HG03432 (cell line): ENCODE measurements at regions not wholly inside any gene's neighbourhood (a gene's known extent, or its start where the extent isn't known, plus 50 kb on each side); places are given as distances from the start of the nearest gene placed in this dataset.

Experiments used
- ATAC-seq: cut with Tn5 transposase; IDR thresholded peaks from one replicate; pipeline ENCODE4 v1.9.1; 2021; ENCODE audit warnings: mild to moderate bottlenecking, moderate library complexity; ENCODE audit not compliant: unreplicated experiment

- no peak for ATAC-seq
Observed at GRCh38 chr1:88407248-88407647, 276.8 kb upstream of the PKN2 start.

- ATAC-seq = no peak
Observed at GRCh38 chr1:88421997-88422396, 262.1 kb upstream of the PKN2 start.

GRCh38 chr1:88433556-88433955, 250.5 kb upstream of the PKN2 start:
- no peak for ATAC-seq

GRCh38 chr1:88434836-88435235, 249.2 kb upstream of the PKN2 start:
- no peak for ATAC-seq

GRCh38 chr1:88441022-88441421, 243.1 kb upstream of the PKN2 start:
- ATAC-seq = no peak

GRCh38 chr1:88451856-88452255, 232.2 kb upstream of the PKN2 start:
- ATAC-seq = no peak

GRCh38 chr1:88453295-88453694, 230.8 kb upstream of the PKN2 start:
- ATAC-seq = no peak

- ATAC-seq = no peak
Observed at GRCh38 chr1:88454781-88455180, 229.3 kb upstream of the PKN2 start.

GRCh38 chr1:88455621-88456256, 228.3 kb upstream of the PKN2 start:
- ATAC-seq = no peak

GRCh38 chr1:88457197-88457596, 226.9 kb upstream of the PKN2 start:
- ATAC-seq = no peak

- no peak for ATAC-seq
Observed at GRCh38 chr1:88461007-88461406, 223.1 kb upstream of the PKN2 start.

GRCh38 chr1:88462096-88462487, 222.0 kb upstream of the PKN2 start:
- no peak for ATAC-seq

- no peak for ATAC-seq
Observed at GRCh38 chr1:88462488-88463261, 221.4 kb upstream of the PKN2 start.

- ATAC-seq = no peak
Observed at GRCh38 chr1:88463401-88463985, 220.6 kb upstream of the PKN2 start.

- no peak for ATAC-seq
Observed at GRCh38 chr1:88466011-88466410, 218.1 kb upstream of the PKN2 start.

GRCh38 chr1:88466899-88467580, 217.0 kb upstream of the PKN2 start:
- no peak for ATAC-seq

- no peak for ATAC-seq
Observed at GRCh38 chr1:88472298-88472697, 211.8 kb upstream of the PKN2 start.

GRCh38 chr1:88472714-88473113, 211.4 kb upstream of the PKN2 start:
- no peak for ATAC-seq

GRCh38 chr1:88474555-88475304, 209.3 kb upstream of the PKN2 start:
- no peak for ATAC-seq

- ATAC-seq = no peak
Observed at GRCh38 chr1:88484881-88485280, 199.2 kb upstream of the PKN2 start.

GRCh38 chr1:88488237-88488636, 195.8 kb upstream of the PKN2 start:
- ATAC-seq = no peak
